Stimulated activated CD8-positive, alpha-beta memory T cell treated with anti-CD3 and anti-CD28 coated beads, Interleukin-4, amount 100 ng/mL, for 1 hour (primary cell): ENCODE measurements at regions not wholly inside any gene's neighbourhood (a gene's known extent, or its start where the extent isn't known, plus 50 kb on each side); places are given as distances from the start of the nearest gene placed in this dataset.
"Not testable (repeated sequence)": the region's sequence is repeated elsewhere in the genome, so short reads cannot be mapped to it uniquely, and the experiment has no call there.

Source experiments
- DNase-seq, 2 donors: peaks; one replicate each; pipeline ENCODE4 v3.0.0-alpha.2; 2020; ENCODE audit warnings: low read depth in 2 of 2, low spot score in 1 of 2

- no peak for DNase-seq
These were observed 361.7 kb downstream of the ANAPC1 start for GRCh38 chr2:111522231-111522768.

GRCh38 chr2:111523009-111523408 lies 361.0 kb downstream of the ANAPC1 start:
- no peak for DNase-seq

- DNase-seq, result not testable (repeated sequence)
These were observed 359.0 kb downstream of the ANAPC1 start for GRCh38 chr2:111525026-111525425.

GRCh38 chr2:111526041-111526639 lies 357.9 kb downstream of the ANAPC1 start:
- DNase-seq, result not testable (repeated sequence)

- DNase-seq, result not testable (repeated sequence)
These were observed 356.1 kb downstream of the ANAPC1 start for GRCh38 chr2:111527707-111528400.

GRCh38 chr2:111529022-111529421 lies 355.0 kb downstream of the ANAPC1 start:
- DNase-seq, result not testable (repeated sequence)

- DNase-seq, result not testable (repeated sequence)
These were observed 353.6 kb downstream of the ANAPC1 start for GRCh38 chr2:111530239-111530965.

- DNase-seq, result not testable (repeated sequence)
These were observed 351.1 kb downstream of the ANAPC1 start for GRCh38 chr2:111532682-111533556.

GRCh38 chr2:111533557-111534247 lies 350.3 kb downstream of the ANAPC1 start:
- not testable (repeated sequence) for DNase-seq

GRCh38 chr2:111534910-111535352 lies 349.1 kb downstream of the ANAPC1 start:
- no peak for DNase-seq

GRCh38 chr2:111535404-111535803 lies 348.6 kb downstream of the ANAPC1 start:
- DNase-seq, result no peak

- DNase-seq, result no peak
These were observed 346.8 kb downstream of the ANAPC1 start for GRCh38 chr2:111537078-111537655.

GRCh38 chr2:111539991-111540390 lies 344.0 kb downstream of the ANAPC1 start:
- not testable (repeated sequence) for DNase-seq

GRCh38 chr2:111542120-111542774 lies 341.7 kb downstream of the ANAPC1 start:
- not testable (repeated sequence) for DNase-seq

GRCh38 chr2:111544006-111544405 lies 340.0 kb downstream of the ANAPC1 start:
- DNase-seq, result not testable (repeated sequence)

- DNase-seq, result not testable (repeated sequence)
These were observed 338.1 kb downstream of the ANAPC1 start for GRCh38 chr2:111545723-111546431.

GRCh38 chr2:111546578-111546977 lies 337.4 kb downstream of the ANAPC1 start:
- not testable (repeated sequence) for DNase-seq

GRCh38 chr2:111549174-111549573 lies 334.8 kb downstream of the ANAPC1 start:
- not testable (repeated sequence) for DNase-seq
